Activated CD4-positive, alpha-beta T cell treated with anti-CD3 and anti-CD28 coated beads for 36 hours (primary cell): ENCODE measurements at regions not wholly inside any gene's neighbourhood (a gene's known extent, or its start where the extent isn't known, plus 50 kb on each side); places are given as distances from the start of the nearest gene placed in this dataset.

Source experiments
- ATAC-seq: fragments of 200-7000 bp; cut with Tn5 transposase; one replicate; pipeline ENCODE4 v1.10.0; 2021; ENCODE audit warnings: mild to moderate bottlenecking, moderate library complexity
- CTCF ChIA-PET: fragments of 350-600 bp; sonication (Branson Sonifier 250); formaldehyde crosslinking; loops from one replicate; lab custom pipeline; 2021; ENCODE audit warnings: antibody characterized with exemption; lab: Charles Lee
- POLR2A ChIA-PET: fragments of 350-600 bp; sonication (Branson Sonifier 250); formaldehyde crosslinking; loops from one replicate; lab custom pipeline; 2021; ENCODE audit warnings: antibody characterized with exemption, inconsistent platforms; lab: Charles Lee
- DNase-seq: peaks from one replicate; pipeline ENCODE4 v3.0.0-alpha.2; 2020
- H3K27ac Mint-ChIP-seq: one replicate; pipeline ENCODE4 v1.8.0; 2021; ENCODE audit warnings: mixed read lengths
- H3K27me3 Mint-ChIP-seq: one replicate; pipeline ENCODE4 v1.8.0; 2021; ENCODE audit warnings: mixed read lengths
- H3K36me3 Mint-ChIP-seq: one replicate; pipeline ENCODE4 v1.8.0; 2021; ENCODE audit warnings: low read depth, mixed read lengths
- H3K4me1 Mint-ChIP-seq: one replicate; pipeline ENCODE4 v1.8.0; 2021; ENCODE audit warnings: mixed read lengths
- H3K4me3 Mint-ChIP-seq: one replicate; pipeline ENCODE4 v1.8.0; 2021; ENCODE audit warnings: mild to moderate bottlenecking, moderate library complexity, mixed read lengths
- H3K9me3 Mint-ChIP-seq: one replicate; pipeline ENCODE4 v1.8.0; 2021; ENCODE audit warnings: low read depth, mixed read lengths
- intact Hi-C, 2 experiments: fragments of 100-400 bp; cut with DNase I in 1 of 2; cut with micrococcal nuclease in 1 of 2; formaldehyde crosslinking; loops; one replicate each; pipeline versions ENCODE4 v1.14.2 to v1.15.1; 2022 to 2024; cut with DNase I, micrococcal nuclease

GRCh38 chr13:99819967-99820366 is 151.6 kb downstream of the ZIC5 start:
- ChIA-PET CTCF (interaction anchor here (0.8 kb wide), 1 partner anchor 164 kb away, joined by 3 read pairs; no protein-coding TSS in a partner anchor), POLR2A (no interaction called here)
- Mint-ChIP-seq H3K4me1 (peaks cover 19% of the 10 kb centered on the region), H3K9me3 (no peaks in the 10 kb centered on the region), H3K36me3 (no peaks in the 10 kb centered on the region), H3K27me3 (no peaks in the 10 kb centered on the region), H3K4me3 (no peak overlapping the region), H3K27ac (no peak overlapping the region)
- DNase-seq, result no peak
- intact Hi-C loops, result loop anchor here in 1 of 2 experiments (2.0 kb wide), 1 partner anchor 163 kb away; no protein-coding TSS in a partner anchor
- ATAC-seq, result no peak

- H3K36me3 Mint-ChIP-seq, result no peaks in the 10 kb centered on the region
- no peak overlapping the region for H3K27ac Mint-ChIP-seq
- H3K4me3 Mint-ChIP-seq, result no peak overlapping the region
- ChIA-PET CTCF (interaction anchor here (1.5 kb wide), 1 partner anchor 288 kb away, joined by 4 read pairs; no protein-coding TSS in a partner anchor), POLR2A (no interaction called here)
- H3K27me3 Mint-ChIP-seq, result no peaks in the 10 kb centered on the region
- ATAC-seq (no peak), DNase-seq (no peak)
- peaks cover 19% of the 10 kb centered on the region for H3K4me1 Mint-ChIP-seq
- intact Hi-C loops, result no loop called here
- no peaks in the 10 kb centered on the region for H3K9me3 Mint-ChIP-seq
Measured at GRCh38 chr13:99816321-99816720, 155.2 kb downstream of the ZIC5 start.

- Mint-ChIP-seq H3K27me3 (no peaks in the 10 kb centered on the region), H3K4me3 (no peak overlapping the region), H3K27ac (no peak overlapping the region), H3K36me3 (no peaks in the 10 kb centered on the region), H3K9me3 (no peaks in the 10 kb centered on the region), H3K4me1 (peaks cover 17% of the 10 kb centered on the region)
- ChIA-PET CTCF (no interaction called here), POLR2A (no interaction called here)
- ATAC-seq (no peak), DNase-seq (no peak)
- intact Hi-C loops, result no loop called here
Measured at GRCh38 chr13:99813336-99814095, 158.1 kb downstream of the ZIC5 start.

- H3K27ac Mint-ChIP-seq, result no peak overlapping the region
- POLR2A ChIA-PET, result no interaction called here
- H3K4me1 Mint-ChIP-seq, result peaks cover 8% of the 10 kb centered on the region
- CTCF ChIA-PET, result no interaction called here
- ATAC-seq (no peak), DNase-seq (no peak)
- intact Hi-C loops, result no loop called here
- no peaks in the 10 kb centered on the region for H3K9me3 Mint-ChIP-seq
- no peak overlapping the region for H3K4me3 Mint-ChIP-seq
- H3K27me3 Mint-ChIP-seq, result no peaks in the 10 kb centered on the region
- no peaks in the 10 kb centered on the region for H3K36me3 Mint-ChIP-seq
Measured at GRCh38 chr13:99812625-99813024, 158.9 kb downstream of the ZIC5 start.

GRCh38 chr13:99811067-99811700 is 160.4 kb downstream of the ZIC5 start:
- intact Hi-C loops, result no loop called here
- ChIA-PET CTCF (no interaction called here), POLR2A (interaction anchor here (0.9 kb wide), 1 partner anchor 77 kb away, joined by 3 read pairs; no protein-coding TSS in a partner anchor)
- Mint-ChIP-seq H3K9me3 (no peaks in the 10 kb centered on the region), H3K4me3 (no peak overlapping the region), H3K36me3 (no peaks in the 10 kb centered on the region), H3K27me3 (no peaks in the 10 kb centered on the region), H3K4me1 (no peaks in the 10 kb centered on the region), H3K27ac (no peak overlapping the region)
- DNase-seq (no peak), ATAC-seq (no peak)

GRCh38 chr13:99809926-99810325 is 161.6 kb downstream of the ZIC5 start:
- intact Hi-C loops, result no loop called here
- H3K4me1 Mint-ChIP-seq, result no peaks in the 10 kb centered on the region
- no peak overlapping the region for H3K4me3 Mint-ChIP-seq
- ATAC-seq (no peak), DNase-seq (no peak)
- H3K27me3 Mint-ChIP-seq, result no peaks in the 10 kb centered on the region
- H3K27ac Mint-ChIP-seq, result no peak overlapping the region
- no peaks in the 10 kb centered on the region for H3K9me3 Mint-ChIP-seq
- no peaks in the 10 kb centered on the region for H3K36me3 Mint-ChIP-seq
- CTCF ChIA-PET, result interaction anchor here (0.7 to 1.2 kb wide), 2 partner anchors 98 to 114 kb away, joined by 4 read pairs; no protein-coding TSS in a partner anchor
- POLR2A ChIA-PET, result no interaction called here

- Mint-ChIP-seq H3K4me1 (no peaks in the 10 kb centered on the region), H3K4me3 (no peak overlapping the region), H3K36me3 (no peaks in the 10 kb centered on the region), H3K9me3 (no peaks in the 10 kb centered on the region), H3K27ac (no peak overlapping the region), H3K27me3 (no peaks in the 10 kb centered on the region)
- ChIA-PET POLR2A (no interaction called here), CTCF (interaction anchor here (0.7 to 1.2 kb wide), 2 partner anchors 97 to 114 kb away, joined by 4 read pairs; no protein-coding TSS in a partner anchor)
- no peak for DNase-seq
- ATAC-seq, result no peak
- intact Hi-C loops, result no loop called here
Measured at GRCh38 chr13:99809496-99809895, 162.1 kb downstream of the ZIC5 start.

GRCh38 chr13:99808786-99809185 is 162.8 kb downstream of the ZIC5 start:
- no peak overlapping the region for H3K4me3 Mint-ChIP-seq
- ChIA-PET POLR2A (interaction anchor here (0.7 kb wide), 1 partner anchor 1513 kb away, joined by 4 read pairs; no protein-coding TSS in a partner anchor), CTCF (no interaction called here)
- no peaks in the 10 kb centered on the region for H3K9me3 Mint-ChIP-seq
- no peak for DNase-seq
- ATAC-seq, result no peak
- H3K36me3 Mint-ChIP-seq, result no peaks in the 10 kb centered on the region
- H3K27ac Mint-ChIP-seq, result no peak overlapping the region
- intact Hi-C loops, result no loop called here
- no peaks in the 10 kb centered on the region for H3K27me3 Mint-ChIP-seq
- no peaks in the 10 kb centered on the region for H3K4me1 Mint-ChIP-seq

- Mint-ChIP-seq H3K9me3 (no peaks in the 10 kb centered on the region), H3K27me3 (no peaks in the 10 kb centered on the region), H3K36me3 (no peaks in the 10 kb centered on the region), H3K4me1 (no peaks in the 10 kb centered on the region), H3K4me3 (no peak overlapping the region), H3K27ac (no peak overlapping the region)
- DNase-seq, result no peak
- intact Hi-C loops, result no loop called here
- ChIA-PET POLR2A (no interaction called here), CTCF (interaction anchor here (1.0 kb wide), 1 partner anchor 12 kb away, joined by 3 read pairs; no protein-coding TSS in a partner anchor)
- ATAC-seq, result no peak
Measured at GRCh38 chr13:99806671-99807070, 164.9 kb downstream of the ZIC5 start.

GRCh38 chr13:99805361-99805760 is 166.2 kb downstream of the ZIC5 start:
- intact Hi-C loops, result no loop called here
- ChIA-PET POLR2A (interaction anchor here (0.5 kb wide), 1 partner anchor 98 kb away, joined by 4 read pairs; no protein-coding TSS in a partner anchor), CTCF (no interaction called here)
- Mint-ChIP-seq H3K36me3 (no peaks in the 10 kb centered on the region), H3K27me3 (no peaks in the 10 kb centered on the region), H3K27ac (no peak overlapping the region), H3K4me1 (no peaks in the 10 kb centered on the region), H3K9me3 (no peaks in the 10 kb centered on the region), H3K4me3 (no peak overlapping the region)
- ATAC-seq (no peak), DNase-seq (no peak)

GRCh38 chr13:99803141-99803540 is 168.4 kb downstream of the ZIC5 start:
- H3K27ac Mint-ChIP-seq, result no peak overlapping the region
- ChIA-PET CTCF (no interaction called here), POLR2A (no interaction called here)
- no peaks in the 10 kb centered on the region for H3K36me3 Mint-ChIP-seq
- no peaks in the 10 kb centered on the region for H3K9me3 Mint-ChIP-seq
- no peaks in the 10 kb centered on the region for H3K4me1 Mint-ChIP-seq
- DNase-seq, result no peak
- ATAC-seq, result no peak
- H3K4me3 Mint-ChIP-seq, result no peak overlapping the region
- H3K27me3 Mint-ChIP-seq, result no peaks in the 10 kb centered on the region
- intact Hi-C loops, result no loop called here

- H3K36me3 Mint-ChIP-seq, result no peaks in the 10 kb centered on the region
- no peak for DNase-seq
- CTCF ChIA-PET, result no interaction called here
- H3K9me3 Mint-ChIP-seq, result no peaks in the 10 kb centered on the region
- H3K27ac Mint-ChIP-seq, result no peak overlapping the region
- ATAC-seq, result no peak
- H3K4me1 Mint-ChIP-seq, result no peaks in the 10 kb centered on the region
- intact Hi-C loops, result no loop called here
- H3K27me3 Mint-ChIP-seq, result no peaks in the 10 kb centered on the region
- POLR2A ChIA-PET, result no interaction called here
- no peak overlapping the region for H3K4me3 Mint-ChIP-seq
Measured at GRCh38 chr13:99802416-99802815, 169.2 kb downstream of the ZIC5 start.
